HG03342 (cell line): ENCODE measurements at regions not wholly inside any gene's neighbourhood (a gene's known extent, or its start where the extent isn't known, plus 50 kb on each side); places are given as distances from the start of the nearest gene placed in this dataset.

ENCODE experiments used
- ATAC-seq: cut with Tn5 transposase; IDR thresholded peaks from one replicate; pipeline ENCODE4 v1.9.1; 2021; ENCODE audit warnings: mild to moderate bottlenecking, moderate library complexity; ENCODE audit not compliant: unreplicated experiment

DNA sequence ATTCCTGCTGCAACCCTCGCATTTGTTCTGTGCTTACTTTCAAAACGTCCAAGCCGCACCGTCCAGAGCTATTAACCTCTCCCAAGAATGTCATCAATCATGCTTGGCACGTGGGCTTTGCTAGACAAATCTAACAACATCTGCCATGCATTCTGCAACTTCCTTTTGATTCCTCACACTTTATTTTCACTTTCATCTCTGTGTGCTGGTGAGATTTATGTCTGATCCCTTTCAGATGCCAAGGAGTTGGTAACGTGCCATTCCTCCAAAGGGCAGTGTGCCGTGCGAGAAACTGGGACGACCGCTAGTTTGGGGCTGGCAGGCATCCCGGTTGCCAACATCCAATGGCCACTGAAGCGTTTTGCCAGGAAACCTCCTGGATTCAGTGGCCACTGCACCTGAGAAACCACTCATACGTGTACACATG lies 230.0 kb upstream of the PARD3B start:
- no peak for ATAC-seq

DNA sequence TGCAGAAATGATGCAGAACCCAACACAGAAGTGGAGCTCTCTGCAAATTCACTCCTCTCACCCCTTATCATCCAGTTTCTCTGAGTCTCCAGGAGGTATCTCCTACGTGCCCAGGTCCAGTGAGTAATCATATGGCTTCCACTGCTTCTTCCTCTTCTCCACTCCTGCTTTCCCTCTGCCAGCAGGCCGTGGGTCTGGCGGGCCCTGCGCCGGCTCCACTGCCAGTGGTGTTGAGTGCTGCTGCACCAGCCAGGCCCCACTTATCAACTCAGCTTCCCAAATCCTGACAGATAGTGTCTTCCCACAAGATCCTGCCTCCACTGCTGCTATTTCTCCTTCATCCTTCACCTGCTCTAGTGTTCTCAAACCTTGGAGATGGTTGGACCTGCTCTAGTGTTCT lies 227.6 kb upstream of the PARD3B start:
- no peak for ATAC-seq

GRCh38 chr2:204321027-204321800 lies 224.1 kb upstream of the PARD3B start:
- ATAC-seq: no peak

GRCh38 chr2:204321910-204322751 lies 223.1 kb upstream of the PARD3B start:
- no peak for ATAC-seq

GRCh38 chr2:204325468-204325867 lies 219.8 kb upstream of the PARD3B start:
- peak; percentile 86 for ATAC-seq

GRCh38 chr2:204328373-204328772 lies 216.9 kb upstream of the PARD3B start:
- no peak for ATAC-seq

- ATAC-seq: no peak
Observed at GRCh38 chr2:204329016-204329415, 216.3 kb upstream of the PARD3B start.

GRCh38 chr2:204329532-204329931 lies 215.7 kb upstream of the PARD3B start:
- no peak for ATAC-seq

GRCh38 chr2:204331180-204331579 lies 214.1 kb upstream of the PARD3B start:
- no peak for ATAC-seq

- no peak for ATAC-seq
Observed at GRCh38 chr2:204331988-204332387, 213.3 kb upstream of the PARD3B start.

- ATAC-seq: no peak
Observed at GRCh38 chr2:204332706-204333105, 212.6 kb upstream of the PARD3B start.

DNA sequence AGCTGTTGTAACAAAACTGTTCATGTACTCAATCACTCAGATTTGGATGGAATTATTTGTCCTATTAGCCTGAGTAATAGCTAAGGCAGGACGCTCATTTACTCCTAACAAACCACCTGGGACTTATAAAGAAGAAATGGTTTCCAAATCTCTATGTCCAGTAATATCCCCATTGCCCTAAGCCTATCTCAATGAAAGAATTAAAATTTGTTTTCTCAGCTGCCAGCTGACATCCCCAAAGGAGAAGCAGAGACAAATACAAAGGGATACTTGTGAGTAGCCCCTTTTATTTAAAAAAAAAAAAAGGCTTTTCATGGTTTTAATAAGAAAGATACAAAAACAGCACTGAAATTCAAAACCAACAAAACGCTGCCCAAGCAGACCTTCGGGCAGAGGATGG lies 211.4 kb upstream of the PARD3B start:
- no peak for ATAC-seq

DNA sequence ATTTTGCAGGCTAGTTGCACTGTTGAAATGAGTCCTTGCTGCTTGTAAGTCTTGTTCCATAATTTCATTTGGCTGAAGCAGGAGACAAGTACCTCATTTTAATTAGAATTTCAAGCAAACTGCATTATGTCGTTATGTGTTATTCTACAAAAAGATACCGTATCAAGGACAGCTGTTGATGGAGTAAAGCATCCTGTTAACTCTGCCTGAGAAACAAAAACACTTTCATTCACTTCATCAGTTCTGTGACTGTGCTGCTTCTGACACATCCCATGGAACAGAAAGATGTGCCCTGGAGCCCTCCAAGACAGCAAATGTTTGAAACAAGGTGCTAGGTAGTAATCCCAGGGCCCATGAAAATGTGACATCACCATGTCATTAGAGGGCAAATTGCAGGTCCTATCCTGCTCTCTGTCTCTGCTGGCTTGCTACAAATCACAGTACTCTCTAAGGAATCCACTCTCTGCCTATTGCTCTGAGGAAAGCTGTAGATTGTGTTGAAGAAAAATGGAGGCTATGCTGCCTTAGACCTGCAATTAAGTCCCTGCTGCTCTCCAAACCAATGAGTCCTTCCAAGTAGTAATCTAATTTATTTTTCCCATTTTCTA lies 209.7 kb upstream of the PARD3B start:
- ATAC-seq: no peak

DNA sequence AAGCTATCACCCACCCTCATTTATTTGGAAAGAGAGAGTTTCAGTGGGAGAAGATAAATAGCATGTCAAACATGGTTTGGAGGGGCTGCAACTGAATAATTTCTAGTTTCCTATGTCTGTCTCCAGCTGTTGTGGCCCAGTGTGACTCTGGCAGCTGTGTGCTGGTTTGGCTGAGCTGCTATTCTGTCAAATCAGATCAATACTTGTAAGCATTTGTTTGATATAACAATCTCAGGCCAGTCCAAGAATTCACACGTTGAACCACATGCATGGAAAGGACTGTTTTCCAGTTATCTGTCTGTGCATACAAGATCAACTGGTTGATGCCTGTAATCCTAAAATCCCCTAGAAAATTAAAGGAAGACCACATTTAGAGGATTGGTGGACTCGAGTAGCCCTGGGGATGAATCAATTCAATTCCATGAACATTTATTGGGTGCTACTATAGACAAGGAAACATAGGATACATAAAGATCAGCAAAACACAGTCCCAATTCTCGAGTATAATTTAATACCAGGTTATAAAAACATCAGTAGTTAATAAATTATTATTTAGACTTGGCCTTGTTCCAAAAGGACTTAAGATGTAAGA lies 209.0 kb upstream of the PARD3B start:
- no peak for ATAC-seq

GRCh38 chr2:204337638-204338037 lies 207.6 kb upstream of the PARD3B start:
- no peak for ATAC-seq

DNA sequence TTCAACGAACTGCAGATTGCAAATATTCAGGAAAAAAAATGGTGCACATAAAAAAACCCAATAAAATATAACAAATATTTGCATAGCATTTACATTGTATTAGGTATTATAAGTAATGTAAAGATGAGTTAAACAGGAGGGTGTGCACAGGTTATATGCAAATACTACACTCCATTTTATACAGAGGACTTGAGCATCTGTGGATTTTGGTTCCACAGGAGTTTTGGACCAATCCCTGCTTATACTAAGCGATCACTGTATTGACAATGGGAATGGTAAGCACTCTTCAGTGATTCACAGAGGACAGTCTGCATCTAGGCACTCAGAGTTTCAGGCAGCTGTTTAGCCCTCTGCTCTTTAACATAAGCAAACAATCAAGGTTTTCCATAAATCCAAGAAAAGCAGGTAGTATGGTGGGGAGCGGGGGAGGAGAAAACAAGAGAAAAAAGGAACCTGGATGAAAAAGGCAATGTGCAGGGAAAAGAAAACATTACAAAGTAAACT lies 206.0 kb upstream of the PARD3B start:
- no peak for ATAC-seq

DNA sequence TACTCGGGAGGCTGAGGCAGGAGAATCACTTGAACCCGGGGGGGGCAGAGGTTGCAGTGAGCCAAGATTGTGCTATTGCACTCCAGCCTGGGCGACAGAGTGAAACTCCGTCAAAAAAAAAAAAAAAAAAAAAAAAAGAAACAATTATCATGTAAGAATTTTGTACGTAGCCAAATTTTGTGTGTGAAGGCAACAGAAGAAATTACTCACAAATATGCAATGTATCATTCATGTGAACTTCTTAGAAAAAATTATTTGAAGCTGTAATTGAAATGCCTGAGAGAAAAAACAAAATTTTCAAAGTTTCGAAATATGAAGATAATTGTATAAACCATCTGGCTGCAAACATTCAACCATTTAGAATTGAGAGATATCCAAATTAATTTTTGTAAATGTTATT lies 204.8 kb upstream of the PARD3B start:
- no peak for ATAC-seq

DNA sequence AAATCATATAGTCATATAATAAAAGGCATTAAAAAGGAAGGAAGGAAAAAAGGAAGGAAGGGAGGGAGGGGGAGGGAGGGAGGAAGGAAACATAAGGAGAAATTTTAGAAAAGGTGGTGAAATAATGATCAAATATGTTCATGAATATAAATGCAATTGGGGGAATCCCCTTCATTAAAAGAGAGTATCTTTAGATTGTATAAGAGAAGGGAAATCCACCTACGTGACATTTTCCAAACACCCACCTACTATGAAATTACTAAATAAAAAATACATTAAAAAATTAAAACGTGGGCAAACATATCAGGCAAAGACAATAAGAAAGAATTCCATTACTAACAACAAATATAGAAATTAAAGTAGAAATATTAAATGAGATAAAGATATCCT lies 203.4 kb upstream of the PARD3B start:
- no peak for ATAC-seq

DNA sequence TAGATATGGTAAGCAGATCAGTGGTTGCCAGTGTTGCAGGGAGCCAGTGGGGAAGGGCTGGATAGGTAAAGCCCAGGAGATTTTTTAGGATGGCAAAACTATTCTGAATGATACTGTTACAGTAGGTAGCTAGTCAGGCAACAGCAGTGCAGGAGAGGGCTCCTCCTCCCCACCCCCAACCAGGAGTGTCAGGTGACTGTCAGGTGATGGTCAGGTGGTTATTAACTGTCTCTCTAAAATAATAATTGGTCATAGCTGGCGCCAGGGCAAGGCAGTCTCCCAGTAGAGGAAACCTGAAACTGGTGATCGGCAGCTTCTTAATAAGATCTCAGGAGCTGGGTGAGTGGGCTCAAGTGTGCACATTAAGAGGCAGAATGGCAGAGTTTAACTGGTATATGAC lies 201.6 kb upstream of the PARD3B start:
- no peak for ATAC-seq

DNA sequence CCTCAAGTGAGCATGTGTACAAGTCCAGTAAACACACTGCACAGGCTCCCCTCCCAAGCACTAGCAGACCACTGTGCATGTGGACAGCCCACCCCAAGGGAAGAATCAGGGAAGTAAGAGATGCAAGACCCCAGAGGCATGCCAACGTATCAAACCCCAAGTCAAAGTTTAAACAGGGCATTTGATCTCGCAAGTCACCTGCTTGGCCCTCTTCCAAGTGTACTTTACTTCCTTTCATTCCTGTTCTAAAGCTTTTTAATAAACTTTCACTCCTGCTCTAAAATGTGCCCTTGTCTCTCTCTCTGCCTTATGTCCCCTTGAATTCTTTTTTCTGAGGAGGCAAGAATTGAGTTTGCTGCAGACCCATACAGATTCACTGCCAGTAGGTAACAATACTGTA lies 201.2 kb upstream of the PARD3B start:
- ATAC-seq: no peak

- ATAC-seq: no peak
Observed at GRCh38 chr2:204346906-204347305, 198.4 kb upstream of the PARD3B start.
